ENCODE measurements at regions not wholly inside any gene's neighbourhood (a gene's known extent, or its start where the extent isn't known, plus 50 kb on each side); places are given as distances from the start of the nearest gene placed in this dataset.

DNA sequence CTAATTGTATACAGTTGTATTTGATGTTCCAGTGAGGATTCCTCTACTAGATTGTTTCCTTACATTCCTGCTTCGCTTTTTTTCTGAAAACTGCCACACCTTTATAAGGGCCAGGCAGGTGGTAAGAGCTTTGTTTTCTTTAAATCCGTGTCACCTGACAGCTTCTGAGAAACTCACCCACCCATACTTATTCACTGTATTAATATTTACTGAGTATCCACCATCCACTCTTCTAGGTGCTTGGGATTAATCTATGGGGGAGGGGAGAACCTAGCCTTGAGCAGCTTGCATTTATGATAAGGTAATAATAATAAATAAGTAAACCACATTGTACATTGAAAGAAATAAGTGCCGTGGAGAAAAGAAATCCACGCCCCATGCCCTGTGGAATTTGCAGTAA, 174.7 kb upstream of the AGAP1 start:
- TF ChIP-seq POLR2A (IDR thresholded peaks at IDR 0.05): no peak
- TF ChIP-seq, protein P1, sequence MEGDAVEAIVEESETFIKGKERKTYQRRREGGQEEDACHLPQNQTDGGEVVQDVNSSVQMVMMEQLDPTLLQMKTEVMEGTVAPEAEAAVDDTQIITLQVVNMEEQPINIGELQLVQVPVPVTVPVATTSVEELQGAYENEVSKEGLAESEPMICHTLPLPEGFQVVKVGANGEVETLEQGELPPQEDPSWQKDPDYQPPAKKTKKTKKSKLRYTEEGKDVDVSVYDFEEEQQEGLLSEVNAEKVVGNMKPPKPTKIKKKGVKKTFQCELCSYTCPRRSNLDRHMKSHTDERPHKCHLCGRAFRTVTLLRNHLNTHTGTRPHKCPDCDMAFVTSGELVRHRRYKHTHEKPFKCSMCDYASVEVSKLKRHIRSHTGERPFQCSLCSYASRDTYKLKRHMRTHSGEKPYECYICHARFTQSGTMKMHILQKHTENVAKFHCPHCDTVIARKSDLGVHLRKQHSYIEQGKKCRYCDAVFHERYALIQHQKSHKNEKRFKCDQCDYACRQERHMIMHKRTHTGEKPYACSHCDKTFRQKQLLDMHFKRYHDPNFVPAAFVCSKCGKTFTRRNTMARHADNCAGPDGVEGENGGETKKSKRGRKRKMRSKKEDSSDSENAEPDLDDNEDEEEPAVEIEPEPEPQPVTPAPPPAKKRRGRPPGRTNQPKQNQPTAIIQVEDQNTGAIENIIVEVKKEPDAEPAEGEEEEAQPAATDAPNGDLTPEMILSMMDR (IDR thresholded peaks at IDR 0.05): no peak
